Spleen (tissue), 11 donors: ENCODE measurements at regions not wholly inside any gene's neighbourhood (a gene's known extent, or its start where the extent isn't known, plus 50 kb on each side); places are given as distances from the start of the nearest gene placed in this dataset.

ENCODE experiments used
- DNase-seq: peaks from one replicate; pipeline ENCODE4 v3.0.0-alpha.2; 2020
- H3K27ac ChIP-seq, 8 donors: fragments of 200-600 bp; sonication (generic) in 7 of 8; 1 replicate in 4 of 8; 2 replicates in 4 of 8; pipeline versions ENCODE4 v1.5.0 to v1.8.0; 2016 to 2021; ENCODE audit warnings: inconsistent platforms in 4 of 8, mild to moderate bottlenecking in 4 of 8, moderate library complexity in 1 of 8
- H3K27me3 ChIP-seq, 7 donors: fragments of 200-600 bp; sonication (generic) in 6 of 7; replicated peaks in 1 of 7; 1 replicate in 4 of 7; 2 replicates in 3 of 7; pipeline versions ENCODE4 v1.5.0 to v1.8.0; 2016 to 2021; ENCODE audit warnings: inconsistent platforms in 3 of 7, mild to moderate bottlenecking in 1 of 7
- H3K36me3 ChIP-seq, 6 donors: fragments of 200-600 bp; sonication (generic) in 5 of 6; 1 replicate in 4 of 6; 2 replicates in 2 of 6; pipeline versions ENCODE4 v1.5.0 to v1.8.0; 2016 to 2021; ENCODE audit warnings: inconsistent platforms in 2 of 6
- H3K4me1 ChIP-seq, 6 donors: fragments of 200-600 bp; sonication (generic) in 5 of 6; 1 replicate in 3 of 6; 2 replicates in 3 of 6; pipeline versions ENCODE4 v1.5.0 to v1.8.0; 2016 to 2021; ENCODE audit warnings: inconsistent platforms in 3 of 6
- H3K4me3 ChIP-seq, 8 donors: fragments of 200-600 bp; sonication (generic) in 7 of 8; 1 replicate in 4 of 8; 2 replicates in 4 of 8; pipeline versions ENCODE4 v1.5.0 to v1.8.0; 2016 to 2021; ENCODE audit warnings: inconsistent platforms in 4 of 8, mild to moderate bottlenecking in 4 of 8, moderate library complexity in 2 of 8
- H3K9me3 ChIP-seq, 8 donors: fragments of 200-600 bp; sonication (generic) in 7 of 8; 1 replicate in 4 of 8; 2 replicates in 4 of 8; pipeline versions ENCODE4 v1.5.0 to v1.8.0; 2016 to 2021; ENCODE audit warnings: inconsistent platforms in 4 of 8
- CTCF ChIP-seq, 11 experiments: fragments of 200-600 bp in 7 of 11; fragments of 450-650 bp in 4 of 11; sonication (generic) in 4 of 11; IDR thresholded peaks in 8 of 11; conservative IDR thresholded peaks in 3 of 11; 1 replicate in 7 of 11; 2 replicates in 4 of 11; pipeline versions ENCODE4 v1.4.0 to v1.8.0; 2016 to 2021; ENCODE audit warnings: antibody characterized with exemption in 11 of 11, inconsistent platforms in 4 of 11, mild to moderate bottlenecking in 1 of 11
- POLR2A ChIP-seq, 3 donors: fragments of 450-650 bp; IDR thresholded peaks; one replicate each; pipeline ENCODE4 v1.5.1; 2017; ENCODE audit warnings: antibody characterized with exemption in 3 of 3, mild to moderate bottlenecking in 1 of 3
- POLR2AphosphoS5 ChIP-seq, 3 donors: sonication (generic); formaldehyde crosslinking; IDR thresholded peaks; one replicate each; pipeline ENCODE4 v1.5.1; 2017; ENCODE audit warnings: antibody characterized with exemption in 3 of 3
- WGBS, 5 donors: extraction: QIAGEN DNeasy Blood & Tissue Kit in 3 of 5; methylation state at CpG; one replicate each; pipeline versions ENCODE4 v1.1.5 to v1.1.7; 2013 to 2018; 5-methylcytosine and 5-hydroxymethylcytosine counted together
- intact Hi-C: fragments of 100-400 bp; cut with DNase I; formaldehyde crosslinking; loops from one replicate; pipeline ENCODE4 v1.15.0; 2023; ENCODE audit warnings: low total_unique reads
- donor health status: healthy with polysubstance abuse.
- donor health status: DM: no; HTN: no; CAD: no; lungs with moderate emphysema.
- donor health status: DM: no; HTN: no; CAD: no.
- donor health status: Bipolar disorder and iron deficiency.
- donor health status: healthy.
- donor health status: DM: no; HTN: no; CAD: no.
- donor health status: DM: yes; HTN: yes; CAD: no.

- Histone ChIP-seq H3K27ac (no peak overlapping the region), H3K9me3 (peaks cover 0 to 5% (median 0%) of the 10 kb centered on the region in 8 donors), H3K4me3 (no peak overlapping the region), H3K36me3 (no peaks in the 10 kb centered on the region), H3K27me3 (no peaks in the 10 kb centered on the region), H3K4me1 (no peaks in the 10 kb centered on the region)
- DNase-seq: no peak
- WGBS, 5 donors: 79 to 83% (median 82%) methylated on average over 3 of the region's 3 CpGs
- TF ChIP-seq POLR2AphosphoS5 (IDR thresholded peaks at IDR 0.05): no peak
- no peak for TF ChIP-seq CTCF (IDR thresholded peaks at IDR 0.05 in 8 of 11, conservative IDR thresholded peaks at IDR 0.05 in 3 of 11)
- TF ChIP-seq POLR2A (IDR thresholded peaks at IDR 0.05): no peak
- intact Hi-C loops: no loop called here
Observed at GRCh38 chr4:176843710-176844109, 51.0 kb upstream of the VEGFC start.

- Histone ChIP-seq H3K27me3 (no peaks in the 10 kb centered on the region), H3K27ac (no peak overlapping the region), H3K4me1 (no peaks in the 10 kb centered on the region), H3K36me3 (no peaks in the 10 kb centered on the region), H3K4me3 (no peak overlapping the region), H3K9me3 (peaks cover 0 to 5% (median 0%) of the 10 kb centered on the region in 8 donors)
- TF ChIP-seq POLR2AphosphoS5 (IDR thresholded peaks at IDR 0.05): no peak
- no peak for TF ChIP-seq POLR2A (IDR thresholded peaks at IDR 0.05)
- TF ChIP-seq CTCF (IDR thresholded peaks at IDR 0.05 in 8 of 11, conservative IDR thresholded peaks at IDR 0.05 in 3 of 11): no peak
- 88 to 91% (median 90%) methylated on average over 4 of the region's 4 CpGs for WGBS, 5 donors
- intact Hi-C loops: no loop called here
- DNase-seq: no peak
Observed at GRCh38 chr4:176844448-176844847, 51.7 kb upstream of the VEGFC start.

GRCh38 chr4:176845636-176846035, 52.9 kb upstream of the VEGFC start:
- 47 to 98% (median 95%) methylated on average over 2 of the region's 2 CpGs for WGBS, 5 donors
- DNase-seq: no peak
- Histone ChIP-seq H3K4me3 (no peak overlapping the region), H3K36me3 (no peaks in the 10 kb centered on the region), H3K9me3 (peaks cover 0 to 5% (median 0%) of the 10 kb centered on the region in 8 donors), H3K27me3 (no peaks in the 10 kb centered on the region), H3K27ac (no peak overlapping the region), H3K4me1 (no peaks in the 10 kb centered on the region)
- no peak for TF ChIP-seq POLR2AphosphoS5 (IDR thresholded peaks at IDR 0.05)
- intact Hi-C loops: no loop called here

- intact Hi-C loops: no loop called here
- no peaks in the 10 kb centered on the region for H3K27me3 ChIP-seq
Observed at GRCh38 chr4:176849076-176849475, 56.4 kb upstream of the VEGFC start.

More at GRCh38 chr4:176849076-176849475, 56.4 kb upstream of the VEGFC start:
- peaks cover 0 to 14% (median 0%) of the 10 kb centered on the region in 8 donors for H3K9me3 ChIP-seq
- no peak overlapping the region for H3K4me3 ChIP-seq
- no peak for DNase-seq
- H3K4me1 ChIP-seq: no peaks in the 10 kb centered on the region
- no peak for TF ChIP-seq POLR2A (IDR thresholded peaks at IDR 0.05)
- no peak for TF ChIP-seq CTCF (IDR thresholded peaks at IDR 0.05 in 8 of 11, conservative IDR thresholded peaks at IDR 0.05 in 3 of 11)
- no peak for TF ChIP-seq POLR2AphosphoS5 (IDR thresholded peaks at IDR 0.05)
- no peaks in the 10 kb centered on the region for H3K36me3 ChIP-seq
- H3K27ac ChIP-seq: no peak overlapping the region
